Stimulated activated naive B cell treated with anti-CD40 and anti-IgM and Interleukin-4, amounts not matched to agents 10 μg/mL and 1 μg/mL and 100 μg/mL, for 72 hours (primary cell): ENCODE measurements at regions not wholly inside any gene's neighbourhood (a gene's known extent, or its start where the extent isn't known, plus 50 kb on each side); places are given as distances from the start of the nearest gene placed in this dataset.
"Not testable (repeated sequence)": the region's sequence is repeated elsewhere in the genome, so short reads cannot be mapped to it uniquely, and the experiment has no call there.

Experiments used
- ATAC-seq, 2 donors: fragments of 150-1000 bp; cut with Tn5 transposase; replicated peaks; 2 replicates each; pipeline ENCODE4 v1.10.0; 2021; ENCODE audit warnings: moderate library complexity in 1 of 2
- DNase-seq: peaks from one replicate; pipeline ENCODE4 v3.0.0; 2021
- H3K27ac Mint-ChIP-seq: one replicate; pipeline ENCODE4 v1.8.0; 2022; ENCODE audit warnings: mild to moderate bottlenecking, mixed read lengths
- H3K27me3 Mint-ChIP-seq, 2 donors: one replicate each; pipeline ENCODE4 v1.8.0; 2022; ENCODE audit warnings: mixed read lengths in 2 of 2
- H3K36me3 Mint-ChIP-seq, 2 donors: one replicate each; pipeline ENCODE4 v1.8.0; 2022; ENCODE audit warnings: mixed read lengths in 2 of 2, mild to moderate bottlenecking in 1 of 2
- H3K4me1 Mint-ChIP-seq, 2 donors: one replicate each; pipeline ENCODE4 v1.8.0; 2022; ENCODE audit warnings: mixed read lengths in 2 of 2, mild to moderate bottlenecking in 1 of 2
- H3K4me3 Mint-ChIP-seq, 2 donors: one replicate each; pipeline ENCODE4 v1.8.0; 2022; ENCODE audit warnings: mild to moderate bottlenecking in 2 of 2, mixed read lengths in 2 of 2, moderate library complexity in 1 of 2
- H3K9me3 Mint-ChIP-seq, 2 donors: one replicate each; pipeline ENCODE4 v1.8.0; 2022; ENCODE audit warnings: mixed read lengths in 2 of 2, mild to moderate bottlenecking in 1 of 2

DNA sequence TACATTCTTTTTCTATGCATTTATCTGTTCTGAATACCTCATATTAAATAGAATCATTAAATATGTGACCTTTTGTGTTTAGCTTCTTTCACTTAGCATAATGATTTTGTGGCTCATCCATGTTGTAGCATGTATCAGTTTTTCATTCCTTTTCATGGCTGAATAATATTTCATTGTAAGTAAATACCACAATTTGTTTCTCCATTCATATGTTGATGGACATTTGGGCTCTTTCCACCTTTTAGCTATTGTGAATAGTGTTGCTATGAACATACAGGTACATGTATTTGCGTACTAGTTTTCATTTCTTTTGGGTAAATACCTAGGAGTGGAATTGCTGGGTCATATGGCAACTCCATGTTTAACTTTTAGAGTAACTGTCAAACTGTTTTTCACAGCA, 85.1 kb downstream of the GNL3L start:
- ATAC-seq, result no peak
- peaks cover 18 to 36% of the 10 kb centered on the region in 2 donors for H3K9me3 Mint-ChIP-seq
- H3K4me3 Mint-ChIP-seq, result no peak overlapping the region
- no peaks in the 10 kb centered on the region for H3K27me3 Mint-ChIP-seq
- H3K27ac Mint-ChIP-seq, result no peak overlapping the region
- H3K4me1 Mint-ChIP-seq, result peaks cover 0 to 2% of the 10 kb centered on the region in 2 donors
- DNase-seq, result no peak
- peaks cover 27 to 38% of the 10 kb centered on the region in 2 donors for H3K36me3 Mint-ChIP-seq

DNA sequence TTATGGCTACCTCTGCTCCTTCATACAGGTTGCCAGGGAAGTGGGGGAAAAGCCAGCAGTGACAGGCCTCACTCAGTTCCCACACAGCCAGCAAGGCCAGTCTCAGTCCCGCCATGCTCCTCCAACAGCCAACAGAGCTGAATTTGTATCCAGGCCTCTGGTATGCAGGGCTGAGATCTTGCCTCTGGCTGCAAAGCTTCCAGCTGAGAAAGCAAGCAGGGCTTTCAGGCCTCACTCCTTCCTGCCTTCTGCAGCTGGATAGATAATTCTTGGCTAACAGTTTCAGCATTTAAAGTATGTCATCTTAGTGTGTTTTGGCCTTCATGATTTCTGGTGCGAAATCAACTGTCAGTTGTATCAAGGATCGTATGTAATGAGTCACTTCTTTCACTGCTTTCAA, 103.6 kb downstream of the GNL3L start:
- H3K27me3 Mint-ChIP-seq, result peaks cover 0 to 4% of the 10 kb centered on the region in 2 donors
- ATAC-seq (no peak), DNase-seq (no peak)
- peaks cover 7 to 13% of the 10 kb centered on the region in 2 donors for H3K36me3 Mint-ChIP-seq
- peaks cover 21 to 22% of the 10 kb centered on the region in 2 donors for H3K9me3 Mint-ChIP-seq
- no peak overlapping the region for H3K27ac Mint-ChIP-seq
- no peaks in the 10 kb centered on the region for H3K4me1 Mint-ChIP-seq
- H3K4me3 Mint-ChIP-seq, result no peak overlapping the region

DNA sequence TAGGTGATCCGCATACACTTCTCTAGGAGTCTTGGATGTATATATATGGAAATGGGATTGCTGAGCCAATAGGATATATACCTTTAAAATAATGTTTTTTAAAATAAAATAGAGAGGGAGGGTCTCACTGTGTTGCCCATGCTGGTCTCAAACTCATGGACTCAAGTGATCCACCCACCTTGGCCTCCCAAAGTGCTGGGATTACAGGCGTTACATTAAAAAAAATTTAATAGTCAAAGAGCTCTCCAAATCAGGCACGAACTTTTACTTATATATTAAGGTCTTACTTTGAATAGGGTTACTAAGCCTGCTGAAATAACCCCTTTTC, 109.0 kb downstream of the GNL3L start:
- Mint-ChIP-seq H3K4me1 (peaks cover 0 to 2% of the 10 kb centered on the region in 2 donors), H3K27me3 (no peaks in the 10 kb centered on the region), H3K4me3 (peak overlapping the region; percentile 86 to 87), H3K36me3 (peaks cover 0 to 4% of the 10 kb centered on the region in 2 donors), H3K27ac (peak overlapping the region; percentile 98), H3K9me3 (peaks cover 0 to 7% of the 10 kb centered on the region in 2 donors)
- DNase-seq (no peak), ATAC-seq (no peak)

DNA sequence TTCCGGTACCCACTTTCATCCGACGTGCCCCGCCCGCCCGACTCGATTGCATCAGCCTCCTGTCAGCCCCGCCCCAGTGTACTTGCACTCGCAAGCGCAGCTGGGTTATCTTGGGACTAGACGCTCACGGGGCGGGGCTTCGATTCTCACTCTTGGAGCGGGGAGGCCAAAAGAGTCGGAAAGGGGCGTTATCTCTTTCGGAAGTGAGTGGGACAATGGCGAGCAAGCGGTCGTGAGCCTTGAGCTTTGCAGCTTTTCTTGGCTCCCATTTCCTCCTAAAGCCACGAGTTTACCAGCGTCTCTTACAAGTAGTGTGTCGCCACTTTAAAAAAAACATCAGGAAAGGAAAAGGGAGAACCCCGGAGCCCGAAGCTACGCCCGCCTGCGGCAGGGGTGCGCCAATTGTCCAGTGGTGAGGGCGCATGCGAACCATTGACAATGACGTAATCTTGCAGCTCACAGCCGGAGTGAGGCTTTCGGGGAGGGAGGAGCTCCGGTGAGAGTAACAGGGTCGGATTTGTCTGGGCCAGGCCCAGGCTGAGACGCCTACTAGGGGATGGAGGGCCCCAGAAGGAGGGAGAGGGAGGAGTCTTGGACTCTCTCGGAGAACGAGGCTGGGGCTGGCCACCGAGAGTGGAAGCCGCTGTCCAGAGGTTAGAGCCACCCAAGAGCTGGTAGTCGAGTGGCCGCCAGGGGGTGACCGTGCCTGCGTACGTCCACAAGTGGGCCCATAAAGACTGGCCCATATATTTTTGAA, 109.5 kb downstream of the GNL3L start:
- Mint-ChIP-seq H3K36me3 (peaks cover 0 to 4% of the 10 kb centered on the region in 2 donors), H3K9me3 (peaks cover 0 to 7% of the 10 kb centered on the region in 2 donors), H3K27me3 (no peaks in the 10 kb centered on the region), H3K4me1 (peaks cover 0 to 2% of the 10 kb centered on the region in 2 donors), H3K4me3 (peak overlapping the region; percentile 86 to 87), H3K27ac (peak overlapping the region; percentile 98)
- ATAC-seq (peak; percentile 92 to 93), DNase-seq (peak; percentile 87)

DNA sequence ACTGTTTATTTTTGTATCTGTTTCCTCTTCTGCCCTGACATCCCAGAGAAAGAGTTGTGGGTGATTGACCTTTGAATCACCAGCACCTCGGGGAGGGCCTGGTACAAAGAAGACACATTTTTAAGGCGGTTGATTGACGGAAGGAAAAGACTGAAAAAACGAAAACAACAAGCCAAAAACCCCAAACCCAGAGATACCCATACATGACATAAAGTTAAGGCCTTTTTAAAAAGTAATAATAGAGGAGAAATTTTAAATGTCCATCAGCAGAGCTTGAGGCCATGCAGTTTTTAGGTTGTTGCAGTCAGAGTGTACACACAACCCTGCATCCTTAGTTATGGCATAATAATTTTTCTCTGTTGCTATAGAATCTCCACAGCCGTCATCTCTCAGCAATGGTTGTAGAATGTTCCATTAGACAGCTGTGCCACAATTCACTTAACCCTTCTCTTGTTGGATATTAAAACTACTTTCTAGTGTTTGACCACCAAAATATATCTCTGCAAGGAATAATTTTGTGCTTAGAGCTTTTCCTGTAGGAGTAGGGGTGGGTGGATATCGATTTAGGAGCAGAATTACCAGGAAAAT, 110.2 kb downstream of the GNL3L start:
- H3K4me1 Mint-ChIP-seq, result peaks cover 0 to 2% of the 10 kb centered on the region in 2 donors
- H3K9me3 Mint-ChIP-seq, result peaks cover 0 to 5% of the 10 kb centered on the region in 2 donors
- ATAC-seq (no peak), DNase-seq (no peak)
- H3K27ac Mint-ChIP-seq, result peak overlapping the region; percentile 98
- H3K4me3 Mint-ChIP-seq, result peak overlapping the region; percentile 86 to 87
- no peaks in the 10 kb centered on the region for H3K27me3 Mint-ChIP-seq
- peaks cover 0 to 1% of the 10 kb centered on the region in 2 donors for H3K36me3 Mint-ChIP-seq

DNA sequence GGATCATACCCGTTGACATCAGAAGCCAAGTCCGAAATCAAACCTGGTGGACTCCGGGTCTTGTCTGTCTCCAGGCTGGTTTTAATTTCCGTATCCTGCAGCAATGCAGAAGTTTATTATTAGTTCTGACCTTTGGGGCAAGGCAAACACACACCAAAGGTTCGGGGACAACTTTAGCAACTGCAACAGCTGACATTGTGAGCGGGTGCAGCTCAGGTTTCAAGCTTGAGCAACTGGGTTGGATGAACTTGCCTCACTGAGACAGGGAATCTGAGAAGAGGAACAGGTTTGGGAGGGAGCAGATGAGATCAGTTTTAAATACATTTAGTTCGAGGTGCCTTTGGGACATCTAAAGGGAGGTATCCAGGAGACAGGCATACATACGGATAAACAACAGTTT, 110.7 kb downstream of the GNL3L start:
- Mint-ChIP-seq H3K27ac (peak overlapping the region; percentile 15), H3K9me3 (peaks cover 0 to 4% of the 10 kb centered on the region in 2 donors)
- ATAC-seq, result no peak

DNA sequence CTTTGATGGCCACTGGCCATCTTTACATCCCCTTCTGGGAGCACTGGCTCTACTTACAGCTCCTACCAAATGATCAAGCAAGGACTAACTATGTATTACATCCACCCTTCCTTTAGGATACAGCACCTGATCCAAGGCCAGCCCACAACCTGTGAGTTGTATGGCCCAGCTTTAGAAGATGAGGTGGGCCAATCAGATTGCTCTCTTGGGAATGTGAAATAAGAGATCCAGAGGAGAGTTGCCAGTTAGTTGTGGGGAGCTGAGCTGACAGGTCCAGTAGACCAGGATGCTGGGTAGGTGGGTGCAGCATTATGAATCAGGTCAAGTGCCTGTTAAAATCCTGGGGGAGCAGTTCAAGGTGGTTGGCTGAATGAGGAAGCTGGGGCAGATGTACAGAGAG, 111.5 kb downstream of the GNL3L start:
- peaks cover 0 to 2% of the 10 kb centered on the region in 2 donors for H3K4me1 Mint-ChIP-seq
- H3K9me3 Mint-ChIP-seq, result peaks cover 0 to under 1% of the 10 kb centered on the region in 2 donors
- H3K36me3 Mint-ChIP-seq, result no peaks in the 10 kb centered on the region
- H3K27me3 Mint-ChIP-seq, result no peaks in the 10 kb centered on the region
- no peak for ATAC-seq
- H3K27ac Mint-ChIP-seq, result no peak overlapping the region
- H3K4me3 Mint-ChIP-seq, result no peak overlapping the region
- no peak for DNase-seq

More for the DNA sequence above, 110.7 kb downstream of the GNL3L start:
- no peak for DNase-seq
- peak overlapping the region in 1 of 2 donors; percentile 86 for H3K4me3 Mint-ChIP-seq
- H3K27me3 Mint-ChIP-seq, result no peaks in the 10 kb centered on the region
- peaks cover 0 to 2% of the 10 kb centered on the region in 2 donors for H3K4me1 Mint-ChIP-seq
- no peaks in the 10 kb centered on the region for H3K36me3 Mint-ChIP-seq

DNA sequence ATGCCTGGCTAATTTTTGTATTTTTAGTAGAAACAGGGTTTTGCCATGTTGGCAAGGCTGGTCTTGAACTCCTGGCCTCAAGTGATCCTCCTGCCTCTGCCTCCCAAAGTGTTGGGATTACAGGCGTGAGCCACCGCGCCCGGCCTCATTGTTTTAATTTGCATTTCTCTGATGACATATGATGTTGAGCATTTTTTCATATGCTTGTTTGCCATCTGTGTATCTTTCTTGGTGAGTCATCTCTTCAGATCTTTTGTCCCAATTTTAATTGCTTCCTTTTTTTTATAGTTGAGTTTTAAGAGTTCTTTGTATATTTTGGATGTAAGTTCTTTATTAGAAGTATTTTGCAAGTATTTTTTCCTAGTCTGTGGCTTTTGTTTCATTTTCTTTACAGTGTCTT, 117.6 kb downstream of the GNL3L start:
- not testable (repeated sequence) for H3K27ac Mint-ChIP-seq, H3K36me3 Mint-ChIP-seq, H3K4me1 Mint-ChIP-seq, DNase-seq, ATAC-seq, H3K4me3 Mint-ChIP-seq, H3K9me3 Mint-ChIP-seq
- peaks cover 14 to 18% of the 10 kb centered on the region in 2 donors for H3K27me3 Mint-ChIP-seq

DNA sequence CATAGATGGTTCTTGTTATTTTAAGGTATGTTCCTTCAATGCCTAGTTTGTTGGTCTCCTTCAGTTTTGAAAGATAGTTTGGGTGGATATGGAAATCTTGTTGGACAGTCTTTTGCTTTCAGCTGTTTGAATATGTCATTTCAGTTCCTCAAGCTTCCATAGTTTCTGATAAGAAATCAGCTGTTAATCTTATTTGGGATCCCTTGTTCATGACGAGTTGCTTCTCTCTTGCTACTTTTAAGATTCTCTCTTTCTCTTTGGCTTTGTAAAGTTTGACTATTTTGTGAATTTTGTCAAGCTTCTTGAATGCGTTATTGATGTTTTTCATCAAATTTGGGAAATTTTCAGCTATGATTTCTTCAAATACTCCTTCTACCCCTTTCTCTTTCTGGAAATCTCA, 129.5 kb downstream of the GNL3L start:
- Mint-ChIP-seq H3K36me3 (peaks cover 2 to 7% of the 10 kb centered on the region in 2 donors), H3K4me3 (no peak overlapping the region), H3K27me3 (no peaks in the 10 kb centered on the region), H3K9me3 (peaks cover 6 to 13% of the 10 kb centered on the region in 2 donors), H3K4me1 (peaks cover 0 to 2% of the 10 kb centered on the region in 2 donors), H3K27ac (no peak overlapping the region)
- ATAC-seq (no peak), DNase-seq (no peak)

DNA sequence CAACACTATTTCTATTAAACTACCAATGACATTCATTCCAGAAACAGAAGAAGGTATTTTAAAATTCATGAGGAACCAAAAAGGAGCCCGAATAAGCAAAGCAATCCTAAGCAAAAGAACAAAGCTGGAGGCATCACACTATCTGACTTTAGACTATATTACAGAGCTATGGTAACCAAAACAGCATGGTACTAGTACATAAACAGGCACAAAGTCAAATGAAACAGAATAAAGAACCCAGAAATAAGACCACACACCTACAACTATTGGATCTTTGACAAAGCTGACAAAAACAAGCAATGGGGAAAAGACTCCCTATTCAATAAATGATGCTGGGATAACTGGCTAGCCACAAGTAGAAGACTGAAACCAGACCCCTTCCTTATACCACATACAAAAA, 122.3 kb downstream of the ITIH6 start:
- peaks cover 24 to 36% of the 10 kb centered on the region in 2 donors for H3K9me3 Mint-ChIP-seq
- no peak overlapping the region for H3K27ac Mint-ChIP-seq
- no peak overlapping the region for H3K4me3 Mint-ChIP-seq
- H3K4me1 Mint-ChIP-seq, result no peaks in the 10 kb centered on the region
- DNase-seq, result no peak
- peaks cover 0 to 8% of the 10 kb centered on the region in 2 donors for H3K36me3 Mint-ChIP-seq
- ATAC-seq, result no peak
- peaks cover 15 to 16% of the 10 kb centered on the region in 2 donors for H3K27me3 Mint-ChIP-seq

DNA sequence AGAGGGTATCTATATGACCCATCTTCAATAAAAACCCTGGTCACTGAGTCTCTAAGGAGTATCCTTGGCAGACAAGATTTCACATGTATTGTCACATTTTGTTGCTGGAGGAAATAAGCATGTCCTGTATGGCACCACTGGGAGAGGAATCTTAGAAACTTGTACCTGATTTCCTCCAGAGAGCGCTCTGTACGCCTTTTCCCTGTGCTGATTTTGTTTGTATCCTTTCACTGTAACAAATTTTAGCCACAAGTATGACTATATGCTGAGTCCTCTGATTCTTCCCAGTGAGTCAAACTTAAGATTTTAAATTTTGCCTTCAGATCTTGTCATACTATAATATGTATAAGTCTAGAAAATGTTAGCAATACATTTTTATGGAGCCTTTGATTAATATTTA, 102.8 kb downstream of the ITIH6 start:
- peaks cover 0 to 2% of the 10 kb centered on the region in 2 donors for H3K36me3 Mint-ChIP-seq
- H3K27ac Mint-ChIP-seq, result peak overlapping the region; percentile 63
- ATAC-seq, result no peak
- peaks cover 5 to 20% of the 10 kb centered on the region in 2 donors for H3K4me1 Mint-ChIP-seq
- H3K9me3 Mint-ChIP-seq, result peaks cover 2 to 6% of the 10 kb centered on the region in 2 donors
- no peak overlapping the region for H3K4me3 Mint-ChIP-seq
- H3K27me3 Mint-ChIP-seq, result peaks cover 5 to 14% of the 10 kb centered on the region in 2 donors
- DNase-seq, result no peak

DNA sequence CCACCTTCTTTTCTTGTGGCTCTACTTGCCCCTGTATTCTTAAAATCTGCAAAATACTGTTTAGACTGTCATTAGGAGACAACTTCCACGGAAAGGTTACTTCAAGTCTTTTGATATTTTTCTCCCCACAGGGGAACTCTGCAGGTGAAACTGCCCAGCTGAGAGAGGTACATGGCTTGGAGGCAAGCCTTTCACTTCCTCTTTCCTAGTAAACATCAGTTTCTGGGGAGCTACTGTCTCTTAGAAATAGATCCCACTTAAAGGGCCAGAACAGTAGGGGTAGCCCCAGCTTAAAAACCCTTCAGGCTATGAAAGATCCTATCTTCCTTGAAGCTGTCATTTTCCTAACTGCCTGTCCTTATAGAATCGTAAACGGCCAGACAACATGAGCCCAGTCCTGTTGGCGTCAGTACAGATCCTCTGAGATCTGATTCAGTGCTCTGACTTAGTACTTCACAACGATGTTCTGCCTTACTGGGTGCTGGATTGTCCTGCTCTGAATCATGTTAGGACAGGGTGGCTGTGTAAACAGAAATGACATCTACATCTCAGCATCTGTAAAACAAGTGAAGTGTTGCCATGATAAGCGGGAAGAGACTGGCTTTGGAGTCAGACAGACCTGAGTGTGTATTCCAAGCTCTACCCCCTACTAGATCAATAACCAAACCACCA, 102.1 kb downstream of the ITIH6 start:
- peak; percentile 98 for ATAC-seq
- Mint-ChIP-seq H3K4me1 (peaks cover 5 to 20% of the 10 kb centered on the region in 2 donors), H3K27me3 (peaks cover 2 to 12% of the 10 kb centered on the region in 2 donors), H3K9me3 (peaks cover 0 to 3% of the 10 kb centered on the region in 2 donors), H3K36me3 (no peaks in the 10 kb centered on the region), H3K27ac (peak overlapping the region; percentile 63), H3K4me3 (peak overlapping the region; percentile 1 to 23)
- DNase-seq, result peak; percentile 34
